ENCODE measurements at regions not wholly inside any gene's neighbourhood (a gene's known extent, or its start where the extent isn't known, plus 50 kb on each side); places are given as distances from the start of the nearest gene placed in this dataset.

GRCh38 chr3:127137113-127137512 lies 55.8 kb upstream of the PRR23E start:
- Histone ChIP-seq H4K5ac (ENCODE audit: insufficient read length, low read depth, low read length) (no peak overlapping the region), H4K8ac (replicated peaks; ENCODE audit: insufficient read length, low read depth, low read length) (no peak overlapping the region), H3K9ac (ENCODE audit: extremely low read depth, insufficient read length, low read length) (no peak overlapping the region), H3K23me2 (ENCODE audit: insufficient read length, low read depth, low read length, poor library complexity, severe bottlenecking) (no peaks in the 10 kb centered on the region), H3K23ac (ENCODE audit: insufficient read length, low read depth, low read length) (no peak overlapping the region), H3K79me1 (ENCODE audit: insufficient read depth, low read depth, low read length, poor library complexity, severe bottlenecking) (no peaks in the 10 kb centered on the region), H2BK120ac (ENCODE audit: low read depth, low read length, poor library complexity, severe bottlenecking) (no peak overlapping the region), H4K91ac (ENCODE audit: insufficient read length, low read depth, low read length) (no peak overlapping the region), H3K27me3 (ENCODE audit: insufficient read depth, low read length) (peaks cover 11% of the 10 kb centered on the region; the same call in 1 of the 2 replicates), H2BK20ac (ENCODE audit: low read depth, low read length, poor library complexity, severe bottlenecking) (no peak overlapping the region), H3K4me2 (ENCODE audit: insufficient read depth, insufficient read length, low read length) (no peak overlapping the region), H3K18ac (ENCODE audit: insufficient read length, low read depth, low read length) (no peak overlapping the region), H3K56ac (ENCODE audit: insufficient read length, low read depth, low read length) (no peak overlapping the region), H2BK5ac (ENCODE audit: insufficient read length, low read length) (no peak overlapping the region), H3K27ac (ENCODE audit: insufficient read length, low read depth, low read length) (no peak overlapping the region), H3K4ac (ENCODE audit: low read depth, low read length) (no peak overlapping the region), H2BK15ac (ENCODE audit: low read depth, low read length) (no peak overlapping the region), H3K79me2 (ENCODE audit: insufficient read depth, low read length) (no peaks in the 10 kb centered on the region), H2AFZ (ENCODE audit: low read length) (no peak overlapping the region), H3K14ac (ENCODE audit: insufficient read depth, low read length) (no peak overlapping the region), H3K4me1 (ENCODE audit: insufficient read depth, low read length) (peaks cover 6% of the 10 kb centered on the region; the same call in 1 of the 2 replicates), H2BK12ac (ENCODE audit: insufficient read length, low read depth, low read length) (no peak overlapping the region), H3K9me3 (ENCODE audit: control insufficient read depth, low read depth, low read length) (no peaks in the 10 kb centered on the region), H3T11ph (ENCODE audit: low read length) (no peak overlapping the region), H2AK5ac (ENCODE audit: insufficient read length, low read length) (no peak overlapping the region), H4K20me1 (ENCODE audit: control insufficient read depth, insufficient read depth, insufficient read length) (peaks cover 2% of the 10 kb centered on the region)
- Mint-ChIP-seq H3K9me3 (peaks cover 0 to 5% of the 10 kb centered on the region in 2 experiments; a peak in 1 of 5 replicates), H3K4me1 (peaks cover 36 to 38% of the 10 kb centered on the region in 2 experiments), H3K27me3 (ENCODE audit: low read depth) (peaks cover 47% of the 10 kb centered on the region), H3K4me3 (no peak overlapping the region), H3K27ac (no peak overlapping the region), H3K36me3 (ENCODE audit: insufficient read depth in 1 of 3, low read depth in 3 of 3) (peaks cover 0 to 2% (median 0%) of the 10 kb centered on the region in 3 experiments; a peak in 3 of 7 replicates)
- no CpG with 5 or more reads among the region's 8 CpGs for WGBS (ENCODE audit: extremely low coverage, insufficient read length, low lambda C conversion rate)
- no peak for DNase-seq
- TF ChIP-seq CTCF (conservative IDR thresholded peaks at IDR 0.05), result no peak

Measured in H9 (cell line).